ENCODE measurements at regions not wholly inside any gene's neighbourhood (a gene's known extent, or its start where the extent isn't known, plus 50 kb on each side); places are given as distances from the start of the nearest gene placed in this dataset.

- H3K36me3 ChIP-seq = no peaks in the 10 kb centered on the region
- H3K4me3 ChIP-seq = no peak overlapping the region
- intact Hi-C loops (cut with DNase I) = no loop called here
- H3K4me1 ChIP-seq = no peaks in the 10 kb centered on the region
- TF ChIP-seq, protein P1, sequence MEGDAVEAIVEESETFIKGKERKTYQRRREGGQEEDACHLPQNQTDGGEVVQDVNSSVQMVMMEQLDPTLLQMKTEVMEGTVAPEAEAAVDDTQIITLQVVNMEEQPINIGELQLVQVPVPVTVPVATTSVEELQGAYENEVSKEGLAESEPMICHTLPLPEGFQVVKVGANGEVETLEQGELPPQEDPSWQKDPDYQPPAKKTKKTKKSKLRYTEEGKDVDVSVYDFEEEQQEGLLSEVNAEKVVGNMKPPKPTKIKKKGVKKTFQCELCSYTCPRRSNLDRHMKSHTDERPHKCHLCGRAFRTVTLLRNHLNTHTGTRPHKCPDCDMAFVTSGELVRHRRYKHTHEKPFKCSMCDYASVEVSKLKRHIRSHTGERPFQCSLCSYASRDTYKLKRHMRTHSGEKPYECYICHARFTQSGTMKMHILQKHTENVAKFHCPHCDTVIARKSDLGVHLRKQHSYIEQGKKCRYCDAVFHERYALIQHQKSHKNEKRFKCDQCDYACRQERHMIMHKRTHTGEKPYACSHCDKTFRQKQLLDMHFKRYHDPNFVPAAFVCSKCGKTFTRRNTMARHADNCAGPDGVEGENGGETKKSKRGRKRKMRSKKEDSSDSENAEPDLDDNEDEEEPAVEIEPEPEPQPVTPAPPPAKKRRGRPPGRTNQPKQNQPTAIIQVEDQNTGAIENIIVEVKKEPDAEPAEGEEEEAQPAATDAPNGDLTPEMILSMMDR (IDR thresholded peaks at IDR 0.05) = no peak
- ATAC-seq = no peak
- H3K27me3 ChIP-seq = no peaks in the 10 kb centered on the region
- no peak overlapping the region for H3K27ac ChIP-seq
- DNase-seq = no peak
- no peaks in the 10 kb centered on the region for H3K9me3 ChIP-seq
These were observed 339.5 kb upstream of the SPANXN4 start for GRCh38 chrX:142686206-142686605.

DNA sequence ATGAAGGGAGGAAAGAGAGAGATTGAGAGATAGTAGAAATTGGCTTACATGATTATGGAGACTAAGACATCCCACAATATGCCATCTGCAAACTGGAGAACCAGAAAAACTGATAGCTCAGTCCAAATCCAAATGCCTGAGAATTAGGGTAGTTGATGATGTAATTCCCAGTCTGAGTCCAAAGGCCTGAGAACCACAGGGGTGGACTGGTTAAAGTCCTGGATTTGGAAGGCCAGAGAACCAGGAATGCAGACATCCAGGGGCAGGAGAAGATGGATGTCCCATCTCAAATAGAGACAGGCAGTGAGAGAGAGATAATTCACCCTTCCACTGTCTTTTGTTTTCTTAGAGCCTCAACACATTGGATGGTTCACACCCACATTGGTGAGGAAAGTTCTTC lies 345.7 kb upstream of the SPANXN4 start:
- ATAC-seq (no peak), DNase-seq (no peak)
- no peaks in the 10 kb centered on the region for H3K27me3 ChIP-seq
- no peaks in the 10 kb centered on the region for H3K9me3 ChIP-seq
- intact Hi-C loops (cut with DNase I) = no loop called here
- no peaks in the 10 kb centered on the region for H3K36me3 ChIP-seq
- no peaks in the 10 kb centered on the region for H3K4me1 ChIP-seq
- no peak overlapping the region for H3K4me3 ChIP-seq
- TF ChIP-seq, protein P1 (IDR thresholded peaks at IDR 0.05) = no peak
- H3K27ac ChIP-seq = no peak overlapping the region

DNA sequence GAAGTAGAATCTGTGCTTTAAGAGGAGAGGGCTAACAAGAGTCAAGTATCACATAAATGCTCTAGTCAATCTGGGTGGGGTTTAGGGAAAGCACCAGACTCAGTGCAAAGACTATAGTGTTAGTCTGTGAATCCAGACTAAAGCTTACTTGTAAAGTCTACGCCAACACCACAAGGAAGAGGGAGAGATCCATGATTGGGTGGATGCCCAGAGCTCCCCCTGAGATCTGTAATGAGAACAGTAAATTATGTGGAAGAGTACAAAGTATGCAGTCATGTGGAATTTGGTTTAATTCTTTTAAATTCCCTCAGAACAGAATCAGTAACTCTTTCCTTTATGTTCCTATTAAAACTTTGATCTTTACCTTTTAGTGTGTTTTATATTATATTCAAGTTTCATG lies 354.7 kb upstream of the SPANXN4 start:
- H3K27ac ChIP-seq = no peak overlapping the region
- H3K9me3 ChIP-seq = no peaks in the 10 kb centered on the region
- TF ChIP-seq, protein P1 (IDR thresholded peaks at IDR 0.05) = no peak
- no peaks in the 10 kb centered on the region for H3K4me1 ChIP-seq
- H3K4me3 ChIP-seq = no peak overlapping the region
- no peaks in the 10 kb centered on the region for H3K27me3 ChIP-seq
- DNase-seq (no peak), ATAC-seq (no peak)
- intact Hi-C loops (cut with DNase I) = no loop called here
- no peaks in the 10 kb centered on the region for H3K36me3 ChIP-seq

GRCh38 chrX:142663330-142664095 lies 362.2 kb upstream of the SPANXN4 start:
- H3K9me3 ChIP-seq = no peaks in the 10 kb centered on the region
- no peak overlapping the region for H3K27ac ChIP-seq
- no peaks in the 10 kb centered on the region for H3K36me3 ChIP-seq
- intact Hi-C loops (cut with DNase I) = no loop called here
- H3K4me1 ChIP-seq = no peaks in the 10 kb centered on the region
- ATAC-seq (no peak), DNase-seq (no peak)
- TF ChIP-seq, protein P1 (IDR thresholded peaks at IDR 0.05) = no peak
- no peaks in the 10 kb centered on the region for H3K27me3 ChIP-seq
- H3K4me3 ChIP-seq = no peak overlapping the region

DNA sequence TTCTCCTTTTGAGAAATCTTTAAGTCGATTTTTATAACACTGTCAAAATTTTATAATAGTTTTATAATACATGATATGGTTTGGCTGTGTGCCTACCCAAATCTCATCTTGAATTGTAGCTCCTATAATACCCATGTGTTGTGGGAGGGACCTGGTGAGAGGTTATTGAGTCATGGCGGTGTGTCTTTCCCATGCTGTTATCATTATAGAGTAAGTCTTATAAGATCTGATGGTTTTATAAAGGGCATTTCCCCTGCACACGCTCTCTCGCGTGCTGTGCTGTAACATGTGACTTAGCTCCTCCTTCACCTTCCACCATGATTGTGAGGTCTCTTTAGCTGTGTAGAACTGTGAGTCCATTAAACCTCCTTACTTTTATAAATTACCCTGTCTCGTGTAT lies 364.0 kb upstream of the SPANXN4 start:
- H3K27ac ChIP-seq = no peak overlapping the region
- H3K4me3 ChIP-seq = no peak overlapping the region
- no peak for ATAC-seq
- H3K27me3 ChIP-seq = no peaks in the 10 kb centered on the region
- H3K9me3 ChIP-seq = no peaks in the 10 kb centered on the region
- no peaks in the 10 kb centered on the region for H3K4me1 ChIP-seq
- H3K36me3 ChIP-seq = no peaks in the 10 kb centered on the region
- intact Hi-C loops (cut with DNase I) = no loop called here
- DNase-seq = no peak
- TF ChIP-seq, protein P1 (IDR thresholded peaks at IDR 0.05) = no peak

- H3K27me3 ChIP-seq = no peaks in the 10 kb centered on the region
- ATAC-seq (no peak), DNase-seq (no peak)
- no peak overlapping the region for H3K27ac ChIP-seq
- no peaks in the 10 kb centered on the region for H3K36me3 ChIP-seq
- H3K4me3 ChIP-seq = no peak overlapping the region
- no peaks in the 10 kb centered on the region for H3K4me1 ChIP-seq
- no peaks in the 10 kb centered on the region for H3K9me3 ChIP-seq
- TF ChIP-seq, protein P1 (IDR thresholded peaks at IDR 0.05) = no peak
- intact Hi-C loops (cut with DNase I) = no loop called here
These were observed 370.2 kb upstream of the SPANXN4 start for GRCh38 chrX:142655507-142655906.
